OCI-LY7 (cell line): ENCODE measurements at regions not wholly inside any gene's neighbourhood (a gene's known extent, or its start where the extent isn't known, plus 50 kb on each side); places are given as distances from the start of the nearest gene placed in this dataset.

Experiments used
- CTCF ChIP-seq: fragments of 200-600 bp; sonication (generic); conservative IDR thresholded peaks from 2 replicates; pipeline ENCODE4 v1.5.1; 2014; ENCODE audit warnings: mild to moderate bottlenecking, antibody characterized with exemption, low read length, moderate library complexity, mixed read lengths
- EZH2phosphoT487 ChIP-seq: fragments of 200-600 bp; sonication (generic); IDR thresholded peaks from 2 replicates; pipeline ENCODE4 v1.6.1; 2018; ENCODE audit warnings: low read depth, borderline replicate concordance, mild to moderate bottlenecking, mixed run types, antibody characterized with exemption, low read length, moderate library complexity, mixed read lengths

- TF ChIP-seq CTCF: no peak
- no peak for TF ChIP-seq EZH2phosphoT487
These were observed 1114.2 kb downstream of the NSUN3 start for GRCh38 chr3:95177096-95177495.
